Activated T-cell treated with anti-CD3 and anti-CD28 coated beads, Interleukin-2, amount 50 U/mL, for 72 hours (primary cell): ENCODE measurements at regions not wholly inside any gene's neighbourhood (a gene's known extent, or its start where the extent isn't known, plus 50 kb on each side); places are given as distances from the start of the nearest gene placed in this dataset.
A peak's percentile ranks its signal among the peaks of the same experiment; 100 is the strongest.
"Not testable (repeated sequence)": the region's sequence is repeated elsewhere in the genome, so short reads cannot be mapped to it uniquely, and the experiment has no call there.

ENCODE experiments used
- ATAC-seq, 2 donors: fragments of 150-1000 bp; cut with Tn5 transposase; replicated peaks in 1 of 2; 2 replicates each; pipeline ENCODE4 v1.10.0; 2021; ENCODE audit warnings: moderate library complexity in 2 of 2, mild to moderate bottlenecking in 1 of 2
- DNase-seq, 2 donors: peaks; one replicate each; pipeline ENCODE4 v3.0.0; 2021 to 2022; ENCODE audit warnings: mixed read lengths in 1 of 2
- H3K27ac Mint-ChIP-seq: one replicate; pipeline ENCODE4 v1.8.0; 2022; ENCODE audit warnings: mild to moderate bottlenecking, moderate library complexity, mixed read lengths
- H3K27me3 Mint-ChIP-seq: one replicate; pipeline ENCODE4 v1.8.0; 2022; ENCODE audit warnings: low read depth, mixed read lengths
- H3K36me3 Mint-ChIP-seq, 2 donors: one replicate each; pipeline ENCODE4 v1.8.0; 2022; ENCODE audit warnings: mixed read lengths in 2 of 2, mild to moderate bottlenecking in 1 of 2; ENCODE audit not compliant: insufficient read depth in 2 of 2
- H3K4me1 Mint-ChIP-seq: one replicate; pipeline ENCODE4 v1.8.0; 2022; ENCODE audit warnings: low read depth, mixed read lengths
- H3K4me3 Mint-ChIP-seq, 2 donors: one replicate each; pipeline ENCODE4 v1.8.0; 2022; ENCODE audit warnings: mild to moderate bottlenecking in 2 of 2, mixed read lengths in 2 of 2, moderate library complexity in 2 of 2
- H3K9me3 Mint-ChIP-seq, 2 donors: one replicate each; pipeline ENCODE4 v1.8.0; 2022; ENCODE audit warnings: mixed read lengths in 2 of 2

GRCh38 chr16:51845586-51846305 lies 694.7 kb upstream of the SALL1 start:
- Mint-ChIP-seq H3K4me1 (no peaks in the 10 kb centered on the region), H3K9me3 (peaks cover 2 to 5% of the 10 kb centered on the region in 2 donors), H3K4me3 (no peak overlapping the region), H3K27ac (no peak overlapping the region), H3K36me3 (no peaks in the 10 kb centered on the region), H3K27me3 (no peaks in the 10 kb centered on the region)
- ATAC-seq (no peak), DNase-seq (no peak)

GRCh38 chr16:51839727-51840462 lies 688.8 kb upstream of the SALL1 start:
- Mint-ChIP-seq H3K4me1 (no peaks in the 10 kb centered on the region), H3K27me3 (no peaks in the 10 kb centered on the region), H3K4me3 (no peak overlapping the region), H3K36me3 (no peaks in the 10 kb centered on the region), H3K9me3 (peaks cover 2 to 6% of the 10 kb centered on the region in 2 donors), H3K27ac (no peak overlapping the region)
- no peak for DNase-seq
- no peak for ATAC-seq

GRCh38 chr16:51834794-51835193 lies 683.7 kb upstream of the SALL1 start:
- Mint-ChIP-seq H3K4me1 (no peaks in the 10 kb centered on the region), H3K4me3 (no peak overlapping the region), H3K9me3 (peaks cover 3 to 14% of the 10 kb centered on the region in 2 donors), H3K36me3 (peaks cover 0 to 3% of the 10 kb centered on the region in 2 donors), H3K27ac (no peak overlapping the region), H3K27me3 (no peaks in the 10 kb centered on the region)
- no peak for ATAC-seq
- DNase-seq = no peak

GRCh38 chr16:51834133-51834532 lies 683.1 kb upstream of the SALL1 start:
- DNase-seq = no peak
- Mint-ChIP-seq H3K9me3 (peaks cover 3 to 17% of the 10 kb centered on the region in 2 donors), H3K4me3 (no peak overlapping the region)

GRCh38 chr16:51831595-51832367 lies 680.7 kb upstream of the SALL1 start:
- no peaks in the 10 kb centered on the region for H3K4me1 Mint-ChIP-seq
- no peak for ATAC-seq
- peaks cover 0 to 3% of the 10 kb centered on the region in 2 donors for H3K36me3 Mint-ChIP-seq
- H3K4me3 Mint-ChIP-seq = no peak overlapping the region
- no peak for DNase-seq
- H3K27me3 Mint-ChIP-seq = no peaks in the 10 kb centered on the region
- H3K9me3 Mint-ChIP-seq = peaks cover 3 to 11% of the 10 kb centered on the region in 2 donors
- H3K27ac Mint-ChIP-seq = no peak overlapping the region

More at GRCh38 chr16:51834133-51834532, 683.1 kb upstream of the SALL1 start:
- Mint-ChIP-seq H3K27ac (no peak overlapping the region), H3K4me1 (no peaks in the 10 kb centered on the region), H3K36me3 (peaks cover 0 to 3% of the 10 kb centered on the region in 2 donors), H3K27me3 (no peaks in the 10 kb centered on the region)
- no peak for ATAC-seq

- peaks cover 3 to 10% of the 10 kb centered on the region in 2 donors for H3K9me3 Mint-ChIP-seq
- not testable (repeated sequence) for H3K4me3 Mint-ChIP-seq, H3K27me3 Mint-ChIP-seq, ATAC-seq, H3K36me3 Mint-ChIP-seq, DNase-seq, H3K4me1 Mint-ChIP-seq, H3K27ac Mint-ChIP-seq
These were observed 680.0 kb upstream of the SALL1 start for GRCh38 chr16:51831034-51831433.

- H3K36me3 Mint-ChIP-seq = no peaks in the 10 kb centered on the region
- no peak overlapping the region for H3K27ac Mint-ChIP-seq
- DNase-seq (no peak), ATAC-seq (no peak)
- no peaks in the 10 kb centered on the region for H3K27me3 Mint-ChIP-seq
- peaks cover 0 to 3% of the 10 kb centered on the region in 2 donors for H3K9me3 Mint-ChIP-seq
- H3K4me3 Mint-ChIP-seq = no peak overlapping the region
- no peaks in the 10 kb centered on the region for H3K4me1 Mint-ChIP-seq
These were observed 674.7 kb upstream of the SALL1 start for GRCh38 chr16:51825779-51826178.

- Mint-ChIP-seq H3K9me3 (peaks cover 0 to 3% of the 10 kb centered on the region in 2 donors), H3K4me1 (no peaks in the 10 kb centered on the region), H3K36me3 (no peaks in the 10 kb centered on the region), H3K27ac (no peak overlapping the region), H3K27me3 (no peaks in the 10 kb centered on the region), H3K4me3 (no peak overlapping the region)
- ATAC-seq (no peak), DNase-seq (no peak)
These were observed 671.4 kb upstream of the SALL1 start for GRCh38 chr16:51822471-51822870.

- Mint-ChIP-seq H3K9me3 (peaks cover 0 to 5% of the 10 kb centered on the region in 2 donors), H3K27me3 (no peaks in the 10 kb centered on the region), H3K4me1 (no peaks in the 10 kb centered on the region), H3K4me3 (no peak overlapping the region), H3K27ac (no peak overlapping the region), H3K36me3 (no peaks in the 10 kb centered on the region)
- DNase-seq (no peak), ATAC-seq (no peak)
These were observed 670.5 kb upstream of the SALL1 start for GRCh38 chr16:51821527-51821926.

- no peaks in the 10 kb centered on the region for H3K4me1 Mint-ChIP-seq
- ATAC-seq (no peak), DNase-seq (no peak)
- H3K9me3 Mint-ChIP-seq = peaks cover 0 to 5% of the 10 kb centered on the region in 2 donors
- no peaks in the 10 kb centered on the region for H3K27me3 Mint-ChIP-seq
- H3K27ac Mint-ChIP-seq = no peak overlapping the region
- no peak overlapping the region for H3K4me3 Mint-ChIP-seq
- no peaks in the 10 kb centered on the region for H3K36me3 Mint-ChIP-seq
These were observed 669.1 kb upstream of the SALL1 start for GRCh38 chr16:51820176-51820575.

- Mint-ChIP-seq H3K27me3 (no peaks in the 10 kb centered on the region), H3K4me1 (no peaks in the 10 kb centered on the region), H3K36me3 (no peaks in the 10 kb centered on the region), H3K27ac (no peak overlapping the region), H3K9me3 (peaks cover under 1 to 5% of the 10 kb centered on the region in 2 donors), H3K4me3 (no peak overlapping the region)
- no peak for ATAC-seq
- peak; percentile 1 to 6 for DNase-seq
These were observed 667.4 kb upstream of the SALL1 start for GRCh38 chr16:51818342-51818944.

GRCh38 chr16:51816929-51817328 lies 665.9 kb upstream of the SALL1 start:
- H3K36me3 Mint-ChIP-seq = peaks cover 0 to 2% of the 10 kb centered on the region in 2 donors
- peaks cover 5 to 6% of the 10 kb centered on the region in 2 donors for H3K9me3 Mint-ChIP-seq
- ATAC-seq (no peak), DNase-seq (no peak)
- no peaks in the 10 kb centered on the region for H3K4me1 Mint-ChIP-seq
- H3K27ac Mint-ChIP-seq = no peak overlapping the region
- H3K27me3 Mint-ChIP-seq = no peaks in the 10 kb centered on the region
- no peak overlapping the region for H3K4me3 Mint-ChIP-seq

- H3K27ac Mint-ChIP-seq = no peak overlapping the region
- no peak for DNase-seq
- H3K27me3 Mint-ChIP-seq = no peaks in the 10 kb centered on the region
- peaks cover 5 to 6% of the 10 kb centered on the region in 2 donors for H3K9me3 Mint-ChIP-seq
- no peak overlapping the region for H3K4me3 Mint-ChIP-seq
- no peaks in the 10 kb centered on the region for H3K4me1 Mint-ChIP-seq
- no peak for ATAC-seq
- peaks cover 0 to 2% of the 10 kb centered on the region in 2 donors for H3K36me3 Mint-ChIP-seq
These were observed 664.5 kb upstream of the SALL1 start for GRCh38 chr16:51815523-51815922.
